Heart left ventricle (tissue), 16 donors: ENCODE measurements at regions not wholly inside any gene's neighbourhood (a gene's known extent, or its start where the extent isn't known, plus 50 kb on each side); places are given as distances from the start of the nearest gene placed in this dataset.

Source experiments
- ATAC-seq, 4 donors: fragments of 200-7000 bp; cut with Tn5 transposase; one replicate each; pipeline ENCODE4 v1.9.1; 2020 to 2022; ENCODE audit warnings: moderate library complexity in 4 of 4, mild to moderate bottlenecking in 3 of 4, moderate number of reproducible peaks in 1 of 4
- DNase-seq, 5 donors: peaks; one replicate each; pipeline ENCODE4 v3.0.0-alpha.2; 2020
- H3K27ac ChIP-seq, 12 donors: fragments of 200-600 bp; sonication (generic) in 4 of 12; one replicate each; pipeline versions ENCODE4 v1.5.0 to v1.8.0; 2016 to 2022; ENCODE audit warnings: mild to moderate bottlenecking in 2 of 12
- H3K27me3 ChIP-seq, 9 donors: fragments of 200-600 bp; sonication (generic) in 2 of 9; one replicate each; pipeline versions ENCODE4 v1.5.1 to v1.8.0; 2016 to 2022; ENCODE audit warnings: mild to moderate bottlenecking in 3 of 9
- H3K36me3 ChIP-seq, 9 donors: fragments of 200-600 bp; sonication (generic) in 2 of 9; one replicate each; pipeline versions ENCODE4 v1.5.0 to v1.8.0; 2018 to 2022; ENCODE audit warnings: mild to moderate bottlenecking in 2 of 9
- H3K4me1 ChIP-seq, 12 donors: fragments of 200-600 bp; sonication (generic) in 4 of 12; one replicate each; pipeline versions ENCODE4 v1.5.0 to v1.8.0; 2016 to 2022; ENCODE audit warnings: mild to moderate bottlenecking in 3 of 12
- H3K4me3 ChIP-seq, 12 donors: fragments of 200-600 bp; sonication (generic) in 4 of 12; one replicate each; pipeline versions ENCODE4 v1.5.0 to v1.8.0; 2017 to 2022; ENCODE audit warnings: mild to moderate bottlenecking in 9 of 12, moderate library complexity in 4 of 12
- H3K9me3 ChIP-seq, 12 donors: fragments of 200-600 bp; sonication (generic) in 4 of 12; one replicate each; pipeline versions ENCODE4 v1.5.0 to v1.8.0; 2016 to 2022; ENCODE audit warnings: mild to moderate bottlenecking in 1 of 12
- POLR2A ChIP-seq, 2 donors: fragments of 450-650 bp; IDR thresholded peaks; one replicate each; pipeline ENCODE4 v1.6.1; 2017; ENCODE audit warnings: antibody characterized with exemption in 2 of 2, mild to moderate bottlenecking in 2 of 2, moderate library complexity in 2 of 2
- WGBS, 4 donors: extraction: QIAGEN DNeasy Blood & Tissue Kit in 2 of 4; methylation state at CpG; one replicate each; pipeline versions ENCODE4 v1.1.5 to v1.1.7; 2013 to 2018; 5-methylcytosine and 5-hydroxymethylcytosine counted together
- intact Hi-C, 10 donors: fragments of 100-400 bp; cut with DNase I; formaldehyde crosslinking; loops; one replicate each; pipeline versions ENCODE4 v1.11.1 to v1.14.2; 2022
- TF ChIP-seq, protein P1 (sequence below), 12 donors: fragments of 200-600 bp; sonication (generic) in 4 of 12; IDR thresholded peaks; one replicate each; pipeline versions ENCODE4 v1.5.0 to v1.8.0; 2018 to 2022; ENCODE audit warnings: antibody characterized with exemption in 12 of 12, mild to moderate bottlenecking in 5 of 12
- donor health status: ischemic (EF 13 %, LVEDD 7.1; RV severe dilation, severe dysfunction).
- donor health status: healthy with polysubstance abuse.
- donor health status: DM: no; HTN: yes; CAD: no.
- donor health status: DM: no; HTN: no; CAD: no.
- donor health status: ischemic (EF 25% LVEDD 6.9; RV normal size, moderate dysfunction).
- donor health status: ischemic (EF 25% LVEDD 5.7; RV mildly dilated, moderate dysfunction).
- donor health status: healthy.
- donor health status: DM: yes; HTN: yes; CAD: no.
- donor health status: ischemic (EF 35%, LVEDD 5.7; RV mildly dilated, moderate dysfunction).
- donor health status: nonischemic (EF 11% LVEDD 7.7; RV severe dilation, severe dysfunction).
- donor health status: DM: yes; HTN: yes; CAD: no.
- donor health status: PGD.
- donor health status: ischemic (EF 29% LVEDD 5.4; RV normal size, mild dysfunction).
- donor health status: nonischemic (EF 23%, LVEDD 6.1; RV moderate dilation, normal function).

DNA sequence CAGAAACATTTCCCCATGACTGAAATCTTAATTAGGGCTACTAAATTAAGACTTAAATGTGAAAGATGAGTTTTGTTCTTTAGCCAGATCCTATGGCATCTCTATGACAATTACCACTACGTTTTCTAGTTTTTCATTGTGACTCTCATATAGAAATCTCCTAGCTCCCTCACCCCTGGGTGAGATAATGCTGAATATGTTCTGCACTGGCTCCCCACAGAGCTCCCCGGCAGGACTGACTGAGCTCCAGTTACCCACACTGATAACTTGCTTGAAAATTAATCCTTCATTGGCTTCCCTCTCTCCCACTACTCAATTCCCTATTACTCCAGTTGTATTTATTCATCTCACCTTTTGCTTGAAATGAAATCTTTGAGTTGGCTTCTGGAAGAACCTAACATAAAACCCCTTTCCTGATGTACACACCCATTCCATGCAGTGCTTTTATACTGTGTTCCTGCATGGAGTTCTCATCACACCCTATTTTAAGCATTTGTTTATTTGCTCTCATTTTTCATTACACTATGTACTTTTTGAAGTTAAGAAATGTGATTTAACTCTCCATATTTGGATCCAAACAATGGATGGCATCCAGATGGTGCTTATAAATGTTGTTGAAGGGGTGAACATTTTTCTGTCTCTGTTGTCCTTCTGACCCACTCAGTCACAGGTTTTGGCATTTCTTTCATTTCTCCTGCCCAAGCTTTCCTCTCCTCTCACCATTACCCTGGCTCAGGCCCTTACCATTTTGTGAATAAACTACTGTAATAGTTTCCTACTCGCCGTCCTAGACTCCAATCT is 623.4 kb downstream of the SPRY1 start:
- peak overlapping the region; percentile 22 to 78 (median 74) for H3K27ac ChIP-seq
- 79 to 89% (median 83%) methylated on average over 4 of the region's 4 CpGs for WGBS, 4 donors
- H3K4me3 ChIP-seq, result no peak overlapping the region
- H3K4me1 ChIP-seq, result peaks cover 0 to 21% (median 17%) of the 10 kb centered on the region in 12 donors
- ATAC-seq (peak in 3 of 4 donors; percentile 43 to 67 (median 59)), DNase-seq (no peak)
- H3K36me3 ChIP-seq, result no peaks in the 10 kb centered on the region
- H3K27me3 ChIP-seq, result no peaks in the 10 kb centered on the region
- peaks cover 0 to 7% (median 0%) of the 10 kb centered on the region in 12 donors for H3K9me3 ChIP-seq
- TF ChIP-seq, protein P1, sequence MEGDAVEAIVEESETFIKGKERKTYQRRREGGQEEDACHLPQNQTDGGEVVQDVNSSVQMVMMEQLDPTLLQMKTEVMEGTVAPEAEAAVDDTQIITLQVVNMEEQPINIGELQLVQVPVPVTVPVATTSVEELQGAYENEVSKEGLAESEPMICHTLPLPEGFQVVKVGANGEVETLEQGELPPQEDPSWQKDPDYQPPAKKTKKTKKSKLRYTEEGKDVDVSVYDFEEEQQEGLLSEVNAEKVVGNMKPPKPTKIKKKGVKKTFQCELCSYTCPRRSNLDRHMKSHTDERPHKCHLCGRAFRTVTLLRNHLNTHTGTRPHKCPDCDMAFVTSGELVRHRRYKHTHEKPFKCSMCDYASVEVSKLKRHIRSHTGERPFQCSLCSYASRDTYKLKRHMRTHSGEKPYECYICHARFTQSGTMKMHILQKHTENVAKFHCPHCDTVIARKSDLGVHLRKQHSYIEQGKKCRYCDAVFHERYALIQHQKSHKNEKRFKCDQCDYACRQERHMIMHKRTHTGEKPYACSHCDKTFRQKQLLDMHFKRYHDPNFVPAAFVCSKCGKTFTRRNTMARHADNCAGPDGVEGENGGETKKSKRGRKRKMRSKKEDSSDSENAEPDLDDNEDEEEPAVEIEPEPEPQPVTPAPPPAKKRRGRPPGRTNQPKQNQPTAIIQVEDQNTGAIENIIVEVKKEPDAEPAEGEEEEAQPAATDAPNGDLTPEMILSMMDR (IDR thresholded peaks at IDR 0.05), result no peak
- peak in 1 of 2 donors; percentile 42 for TF ChIP-seq POLR2A (IDR thresholded peaks at IDR 0.05)
- intact Hi-C loops, result loop anchor here in 2 of 10 donors (5.0 to 10.0 kb wide), 2 partner anchors 615 to 618 kb away; no protein-coding TSS in a partner anchor

DNA sequence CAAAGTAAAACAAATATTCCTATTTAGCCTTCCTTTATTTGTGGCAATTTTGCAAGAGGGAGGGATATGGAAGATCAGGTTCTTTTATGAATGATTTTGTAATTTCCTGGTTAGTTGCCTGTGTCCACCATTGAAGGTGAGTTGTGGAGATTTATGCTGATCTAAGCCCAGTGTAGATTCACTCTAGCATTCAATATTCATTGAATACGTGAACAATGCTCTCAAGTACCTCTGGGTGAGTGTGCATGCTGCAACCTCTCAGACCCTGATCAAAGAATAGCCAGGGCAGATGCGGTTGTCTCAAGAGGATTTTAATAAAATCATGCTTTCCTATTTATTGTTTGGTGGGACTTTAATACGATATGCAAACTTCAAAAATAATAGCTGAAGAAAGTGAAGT is 628.4 kb downstream of the SPRY1 start:
- Histone ChIP-seq H3K27ac (no peak overlapping the region), H3K36me3 (no peaks in the 10 kb centered on the region), H3K4me3 (no peak overlapping the region), H3K27me3 (no peaks in the 10 kb centered on the region), H3K4me1 (peaks cover 0 to 30% (median 6%) of the 10 kb centered on the region in 12 donors), H3K9me3 (peaks cover 0 to 7% (median 0%) of the 10 kb centered on the region in 12 donors)
- intact Hi-C loops, result loop anchor here in 1 of 10 donors (10.0 kb wide), 1 partner anchor 620 kb away; no protein-coding TSS in a partner anchor
- ATAC-seq (no peak), DNase-seq (no peak)
- TF ChIP-seq POLR2A (IDR thresholded peaks at IDR 0.05), result no peak
- TF ChIP-seq, protein P1 (IDR thresholded peaks at IDR 0.05), result no peak
- 63 to 85% (median 81%) methylated on average over 3 of the region's 3 CpGs for WGBS, 4 donors

DNA sequence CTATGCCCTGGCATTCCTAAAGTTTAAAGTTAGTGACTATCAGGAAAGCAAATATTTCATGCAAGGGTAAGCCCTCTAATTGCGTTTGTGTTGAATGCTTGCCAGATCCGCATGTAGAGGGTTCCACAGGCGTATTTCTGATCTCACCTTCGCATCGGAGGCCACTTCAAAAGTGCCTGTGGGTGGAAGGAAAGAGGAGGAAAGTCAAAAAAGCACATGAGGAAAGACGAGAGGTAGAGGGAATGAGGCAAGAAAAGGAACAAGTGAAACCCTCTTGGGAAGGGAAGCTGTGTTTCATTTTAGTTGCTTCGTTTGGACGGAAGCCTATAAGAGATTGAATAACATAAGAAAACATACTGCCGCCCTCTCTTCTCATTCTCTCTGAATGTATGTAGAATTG is 628.8 kb downstream of the SPRY1 start:
- H3K36me3 ChIP-seq, result no peaks in the 10 kb centered on the region
- H3K27me3 ChIP-seq, result no peaks in the 10 kb centered on the region
- peaks cover 0 to 28% (median 6%) of the 10 kb centered on the region in 12 donors for H3K4me1 ChIP-seq
- TF ChIP-seq POLR2A (IDR thresholded peaks at IDR 0.05), result no peak
- TF ChIP-seq, protein P1 (IDR thresholded peaks at IDR 0.05), result no peak
- H3K9me3 ChIP-seq, result peaks cover 0 to 7% (median 0%) of the 10 kb centered on the region in 12 donors
- no peak overlapping the region for H3K27ac ChIP-seq
- peak overlapping the region in 1 of 12 donors; percentile 20 for H3K4me3 ChIP-seq
- intact Hi-C loops, result loop anchor here in 1 of 10 donors (10.0 kb wide), 1 partner anchor 621 kb away; no protein-coding TSS in a partner anchor
- ATAC-seq (no peak), DNase-seq (no peak)
- WGBS, 4 donors, result 56 to 93% (median 77%) methylated on average over 9 of the region's 9 CpGs

DNA sequence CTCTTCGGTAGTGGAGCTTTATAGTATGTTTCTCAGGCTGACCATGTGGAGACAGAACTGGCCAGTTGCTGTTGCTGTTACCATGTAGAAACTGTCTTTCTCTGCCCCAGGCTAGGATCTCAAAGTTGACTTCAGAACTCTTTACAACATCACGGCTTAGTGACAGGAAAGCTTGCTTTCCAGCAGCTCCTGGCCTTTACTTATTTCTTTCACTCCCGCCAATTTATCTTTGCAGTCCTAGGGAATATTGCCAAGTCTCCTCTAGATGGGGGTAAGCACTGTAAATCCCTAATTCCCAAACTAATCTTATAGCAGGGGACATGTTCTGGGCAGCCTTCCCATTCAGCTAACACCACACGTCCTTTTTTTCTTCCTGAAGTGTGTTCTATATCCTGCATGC is 631.6 kb downstream of the SPRY1 start:
- ATAC-seq (peak in 1 of 4 donors; percentile 9), DNase-seq (no peak)
- no peaks in the 10 kb centered on the region for H3K36me3 ChIP-seq
- TF ChIP-seq POLR2A (IDR thresholded peaks at IDR 0.05), result no peak
- TF ChIP-seq, protein P1 (IDR thresholded peaks at IDR 0.05), result no peak
- peak overlapping the region in 11 of 12 donors; percentile 16 to 70 (median 39) for H3K27ac ChIP-seq
- H3K4me3 ChIP-seq, result no peak overlapping the region
- H3K4me1 ChIP-seq, result peaks cover 0 to 34% (median 9%) of the 10 kb centered on the region in 12 donors
- 44 to 56% (median 53%) methylated on average over 4 of the region's 4 CpGs for WGBS, 4 donors
- H3K9me3 ChIP-seq, result peaks cover 0 to 5% (median 0%) of the 10 kb centered on the region in 12 donors
- intact Hi-C loops, result loop anchor here in 1 of 10 donors (10.0 kb wide), 1 partner anchor 623 kb away; no protein-coding TSS in a partner anchor
- H3K27me3 ChIP-seq, result no peaks in the 10 kb centered on the region
